Stimulated activated CD4-positive, alpha-beta T cell treated with anti-CD3 and anti-CD28 coated beads, Interleukin-15, amount 100 ng/mL, for 48 hours (primary cell): ENCODE measurements at regions not wholly inside any gene's neighbourhood (a gene's known extent, or its start where the extent isn't known, plus 50 kb on each side); places are given as distances from the start of the nearest gene placed in this dataset.

Source experiments
- DNase-seq, 2 donors: peaks; one replicate each; pipeline ENCODE4 v3.0.0-alpha.2; 2020; ENCODE audit warnings: low read depth in 2 of 2

GRCh38 chr19:29096896-29097295 is 116.1 kb downstream of the UQCRFS1 start:
- no peak for DNase-seq

GRCh38 chr19:29093553-29093908 is 119.4 kb downstream of the UQCRFS1 start:
- no peak for DNase-seq

- no peak for DNase-seq
Observed at GRCh38 chr19:29092712-29093552, 120.0 kb downstream of the UQCRFS1 start.

GRCh38 chr19:29090783-29091526 is 122.0 kb downstream of the UQCRFS1 start:
- no peak for DNase-seq

GRCh38 chr19:29089315-29089870 is 123.6 kb downstream of the UQCRFS1 start:
- no peak for DNase-seq

GRCh38 chr19:29088761-29089160 is 124.2 kb downstream of the UQCRFS1 start:
- no peak for DNase-seq

GRCh38 chr19:29086646-29087045 is 126.3 kb downstream of the UQCRFS1 start:
- DNase-seq: no peak

- DNase-seq: no peak
Observed at GRCh38 chr19:29086182-29086581, 126.8 kb downstream of the UQCRFS1 start.

GRCh38 chr19:29085630-29086029 is 127.3 kb downstream of the UQCRFS1 start:
- DNase-seq: no peak

- no peak for DNase-seq
Observed at GRCh38 chr19:29085206-29085605, 127.7 kb downstream of the UQCRFS1 start.

- no peak for DNase-seq
Observed at GRCh38 chr19:29084266-29084665, 128.7 kb downstream of the UQCRFS1 start.

- DNase-seq: no peak
Observed at GRCh38 chr19:29083863-29084262, 129.1 kb downstream of the UQCRFS1 start.

GRCh38 chr19:29079356-29080032 is 133.5 kb downstream of the UQCRFS1 start:
- DNase-seq: no peak

- no peak for DNase-seq
Observed at GRCh38 chr19:29076963-29077362, 136.0 kb downstream of the UQCRFS1 start.

GRCh38 chr19:29076161-29076560 is 136.8 kb downstream of the UQCRFS1 start:
- DNase-seq: no peak

- DNase-seq: no peak
Observed at GRCh38 chr19:29075149-29075548, 137.8 kb downstream of the UQCRFS1 start.

- DNase-seq: no peak
Observed at GRCh38 chr19:29074579-29074978, 138.4 kb downstream of the UQCRFS1 start.

- no peak for DNase-seq
Observed at GRCh38 chr19:29067831-29068230, 145.1 kb downstream of the UQCRFS1 start.

- no peak for DNase-seq
Observed at GRCh38 chr19:29062475-29063435, 150.2 kb downstream of the UQCRFS1 start.

- no peak for DNase-seq
Observed at GRCh38 chr19:29060813-29061364, 152.1 kb downstream of the UQCRFS1 start.

- DNase-seq: no peak
Observed at GRCh38 chr19:29056535-29056934, 156.4 kb downstream of the UQCRFS1 start.
